ENCODE measurements at regions not wholly inside any gene's neighbourhood (a gene's known extent, or its start where the extent isn't known, plus 50 kb on each side); places are given as distances from the start of the nearest gene placed in this dataset.
"Not testable (repeated sequence)": the region's sequence is repeated elsewhere in the genome, so short reads cannot be mapped to it uniquely, and the experiment has no call there.

GRCh38 chr2:138237667-138238384, 263.7 kb upstream of the SPOPL start:
- Histone ChIP-seq H3K4me3 (ENCODE audit: insufficient read depth, low read depth, low read length) (no peak overlapping the region), H3K36me3 (replicated peaks; ENCODE audit: control insufficient read depth, insufficient read depth, low read length) (no peaks in the 10 kb centered on the region), H3K27me3 (ENCODE audit: control insufficient read depth, insufficient read depth, low read length) (no peaks in the 10 kb centered on the region)
- DNase-seq, result no peak

GRCh38 chr2:138238908-138239307, 262.7 kb upstream of the SPOPL start:
- Histone ChIP-seq H3K36me3 (replicated peaks; ENCODE audit: control insufficient read depth, insufficient read depth, low read length) (no peaks in the 10 kb centered on the region), H3K4me3 (ENCODE audit: insufficient read depth, low read depth, low read length) (no peak overlapping the region), H3K27me3 (ENCODE audit: control insufficient read depth, insufficient read depth, low read length) (no peaks in the 10 kb centered on the region)
- no peak for DNase-seq

- Histone ChIP-seq H3K4me3 (ENCODE audit: insufficient read depth, low read depth, low read length) (no peak overlapping the region), H3K36me3 (replicated peaks; ENCODE audit: control insufficient read depth, insufficient read depth, low read length) (no peaks in the 10 kb centered on the region), H3K27me3 (ENCODE audit: control insufficient read depth, insufficient read depth, low read length) (no peaks in the 10 kb centered on the region)
- DNase-seq, result no peak
Observed at GRCh38 chr2:138239902-138240491, 261.6 kb upstream of the SPOPL start.

GRCh38 chr2:138243372-138243771, 258.2 kb upstream of the SPOPL start:
- DNase-seq, result no peak
- H3K27me3 ChIP-seq (ENCODE audit: control insufficient read depth, insufficient read depth, low read length), result no peaks in the 10 kb centered on the region

DNA sequence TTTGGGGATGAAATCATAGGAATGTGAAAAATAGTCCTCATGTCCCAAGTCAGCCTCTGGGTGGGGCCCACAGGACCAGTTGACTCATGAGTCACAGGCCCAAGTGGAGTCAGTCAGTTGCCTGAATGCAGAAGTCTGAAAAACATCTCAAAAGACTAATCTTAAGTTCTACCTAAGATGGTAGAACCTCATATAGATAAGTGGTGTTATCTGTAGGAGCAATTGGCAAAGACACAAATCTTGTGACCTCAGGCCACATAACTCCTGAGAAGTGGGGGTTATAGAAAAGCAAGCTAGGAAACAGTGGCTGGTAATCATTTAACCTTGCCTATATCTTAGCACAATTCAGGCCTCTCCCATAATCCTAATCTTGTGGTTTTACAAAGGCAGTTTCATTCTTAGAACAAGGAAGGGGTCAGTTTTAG, 257.1 kb upstream of the SPOPL start:
- Histone ChIP-seq H3K36me3 (replicated peaks; ENCODE audit: control insufficient read depth, insufficient read depth, low read length) (no peaks in the 10 kb centered on the region), H3K4me3 (ENCODE audit: insufficient read depth, low read depth, low read length) (no peak overlapping the region), H3K27me3 (ENCODE audit: control insufficient read depth, insufficient read depth, low read length) (no peaks in the 10 kb centered on the region)
- no peak for DNase-seq

More at GRCh38 chr2:138243372-138243771, 258.2 kb upstream of the SPOPL start:
- no peak overlapping the region for H3K4me3 ChIP-seq (ENCODE audit: insufficient read depth, low read depth, low read length)
- H3K36me3 ChIP-seq (replicated peaks; ENCODE audit: control insufficient read depth, insufficient read depth, low read length), result no peaks in the 10 kb centered on the region

- H3K4me3 ChIP-seq (ENCODE audit: insufficient read depth, low read depth, low read length), result no peak overlapping the region
- no peak for DNase-seq
- H3K36me3 ChIP-seq (replicated peaks; ENCODE audit: control insufficient read depth, insufficient read depth, low read length), result no peaks in the 10 kb centered on the region
- H3K27me3 ChIP-seq (ENCODE audit: control insufficient read depth, insufficient read depth, low read length), result no peaks in the 10 kb centered on the region
Observed at GRCh38 chr2:138245310-138245709, 256.3 kb upstream of the SPOPL start.

DNA sequence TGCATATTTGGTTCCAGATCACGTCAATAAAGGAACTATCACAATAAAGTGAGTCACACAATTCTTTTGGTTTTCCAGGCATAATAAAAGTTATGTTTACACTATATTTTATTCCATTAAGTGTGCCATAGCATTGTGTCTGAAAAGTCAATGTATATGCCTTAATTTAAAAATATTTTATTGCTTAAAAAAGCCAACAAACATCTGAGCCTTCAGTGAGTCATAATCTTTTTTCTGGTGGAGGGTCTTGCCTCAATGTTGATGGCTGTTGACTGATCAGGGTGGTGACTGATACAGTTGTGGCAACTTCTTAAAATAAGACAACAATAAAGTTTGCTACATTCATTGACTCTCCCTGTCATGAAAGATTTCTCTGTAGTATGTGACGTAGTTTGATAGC, 254.3 kb upstream of the SPOPL start:
- H3K4me3 ChIP-seq (ENCODE audit: insufficient read depth, low read depth, low read length), result no peak overlapping the region
- H3K27me3 ChIP-seq (ENCODE audit: control insufficient read depth, insufficient read depth, low read length), result no peaks in the 10 kb centered on the region
- DNase-seq, result no peak
- H3K36me3 ChIP-seq (replicated peaks; ENCODE audit: control insufficient read depth, insufficient read depth, low read length), result no peaks in the 10 kb centered on the region

- no peak for DNase-seq
- H3K36me3 ChIP-seq (replicated peaks; ENCODE audit: control insufficient read depth, insufficient read depth, low read length), result no peaks in the 10 kb centered on the region
- H3K4me3 ChIP-seq (ENCODE audit: insufficient read depth, low read depth, low read length), result no peak overlapping the region
- no peaks in the 10 kb centered on the region for H3K27me3 ChIP-seq (ENCODE audit: control insufficient read depth, insufficient read depth, low read length)
Observed at GRCh38 chr2:138249207-138249606, 252.4 kb upstream of the SPOPL start.

DNA sequence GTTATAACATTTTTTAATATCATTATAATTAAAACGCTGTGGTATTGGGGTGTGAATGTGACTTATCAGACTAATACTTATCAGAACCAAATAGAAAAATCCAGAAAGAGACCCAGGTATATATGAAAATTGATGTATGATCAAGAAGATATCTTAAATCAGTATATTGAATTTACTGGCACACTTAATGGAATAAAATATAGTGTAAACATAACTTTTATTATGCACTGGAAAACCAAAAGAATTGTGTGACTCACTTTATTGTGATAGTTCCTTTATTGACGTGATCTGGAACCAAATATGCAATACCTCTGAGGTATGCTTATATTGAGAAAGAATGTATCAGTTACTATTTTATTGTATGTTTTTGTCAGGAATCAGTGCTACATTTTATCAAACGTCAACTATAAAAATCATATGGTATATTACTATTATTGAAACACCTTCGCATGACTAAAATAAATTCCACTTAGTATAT, 250.7 kb upstream of the SPOPL start:
- not testable (repeated sequence) for H3K36me3 ChIP-seq (replicated peaks; ENCODE audit: control insufficient read depth, insufficient read depth, low read length); H3K27me3 ChIP-seq (ENCODE audit: control insufficient read depth, insufficient read depth, low read length); DNase-seq; H3K4me3 ChIP-seq (ENCODE audit: insufficient read depth, low read depth, low read length)

DNA sequence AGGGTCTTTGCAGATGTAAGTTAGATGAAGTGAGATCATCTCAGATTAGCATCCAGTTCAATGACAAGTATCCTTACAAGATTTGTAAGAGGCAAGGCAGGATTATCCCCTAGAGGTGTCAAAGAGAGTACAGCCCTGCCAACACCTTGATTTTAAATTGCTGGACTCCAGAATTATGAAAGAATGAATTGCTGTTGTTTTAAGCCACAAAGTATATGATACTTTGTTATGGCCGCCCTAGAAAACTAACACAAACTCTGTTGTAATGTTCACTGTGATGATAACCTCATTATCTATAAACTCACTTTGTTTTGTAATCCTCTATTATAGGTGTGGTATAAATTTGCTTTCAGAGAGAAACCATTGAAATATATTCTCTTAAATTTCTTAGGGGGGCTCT, 249.0 kb upstream of the SPOPL start:
- Histone ChIP-seq H3K36me3 (replicated peaks; ENCODE audit: control insufficient read depth, insufficient read depth, low read length) (no peaks in the 10 kb centered on the region), H3K27me3 (ENCODE audit: control insufficient read depth, insufficient read depth, low read length) (no peaks in the 10 kb centered on the region), H3K4me3 (ENCODE audit: insufficient read depth, low read depth, low read length) (no peak overlapping the region)
- DNase-seq, result no peak

- Histone ChIP-seq H3K27me3 (ENCODE audit: control insufficient read depth, insufficient read depth, low read length) (no peaks in the 10 kb centered on the region), H3K4me3 (ENCODE audit: insufficient read depth, low read depth, low read length) (no peak overlapping the region), H3K36me3 (replicated peaks; ENCODE audit: control insufficient read depth, insufficient read depth, low read length) (no peaks in the 10 kb centered on the region)
- DNase-seq, result no peak
Observed at GRCh38 chr2:138255670-138256069, 245.9 kb upstream of the SPOPL start.

DNA sequence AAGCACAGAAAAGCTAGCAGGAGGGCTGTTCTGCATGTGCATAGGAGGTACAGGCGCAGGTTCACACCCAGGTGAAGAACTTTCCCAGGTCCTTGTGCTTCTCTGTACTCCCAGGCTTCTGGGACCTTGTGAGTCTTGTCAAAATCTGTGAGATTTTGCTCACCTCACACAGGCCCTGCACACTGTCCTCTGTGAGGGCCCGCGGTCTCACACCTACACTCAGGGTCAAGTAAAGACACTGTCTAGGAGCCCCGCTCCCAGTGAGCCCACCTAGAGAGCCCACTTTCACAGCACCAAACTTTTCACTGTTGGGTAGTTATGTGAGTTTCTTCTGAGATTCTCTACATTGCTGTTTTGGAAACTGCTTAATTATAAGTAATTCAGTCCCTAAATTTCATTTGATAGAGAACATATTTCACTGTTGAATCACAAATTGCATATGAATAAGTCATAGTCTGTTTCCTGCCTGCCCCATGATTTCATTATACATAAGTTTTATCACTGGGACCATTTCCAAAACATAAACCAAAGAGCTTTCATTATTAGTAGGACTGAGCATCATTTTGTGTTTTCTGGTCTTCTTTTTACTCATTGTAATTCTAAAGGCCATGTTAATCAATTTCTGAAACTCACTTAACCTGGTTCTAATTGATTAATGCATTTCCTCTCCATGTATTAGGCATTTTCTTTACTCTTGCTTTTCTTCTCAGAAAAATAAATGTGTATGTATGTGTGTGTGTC, 234.2 kb upstream of the SPOPL start:
- DNase-seq, result no peak
- H3K36me3 ChIP-seq (replicated peaks; ENCODE audit: control insufficient read depth, insufficient read depth, low read length), result no peaks in the 10 kb centered on the region
- no peaks in the 10 kb centered on the region for H3K27me3 ChIP-seq (ENCODE audit: control insufficient read depth, insufficient read depth, low read length)

DNA sequence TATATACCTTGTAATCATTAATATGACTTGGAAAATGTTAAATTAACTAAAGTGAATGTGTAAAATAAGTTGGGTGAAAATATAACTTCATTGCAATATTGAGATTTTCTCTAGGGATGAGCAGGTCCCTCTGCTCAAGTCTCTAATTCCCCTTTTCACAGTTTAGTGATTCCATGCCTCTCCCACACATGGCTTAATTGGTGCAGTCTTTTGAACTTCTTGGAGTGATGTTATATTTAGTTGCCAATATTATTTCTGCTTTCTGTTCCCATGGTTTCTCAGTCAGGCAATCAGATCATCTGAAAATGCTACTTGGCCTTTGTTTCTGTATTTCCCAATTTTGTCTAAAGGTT, 233.7 kb upstream of the SPOPL start:
- Histone ChIP-seq H3K27me3 (ENCODE audit: control insufficient read depth, insufficient read depth, low read length) (no peaks in the 10 kb centered on the region), H3K4me3 (ENCODE audit: insufficient read depth, low read depth, low read length) (no peak overlapping the region), H3K36me3 (replicated peaks; ENCODE audit: control insufficient read depth, insufficient read depth, low read length) (no peaks in the 10 kb centered on the region)
- no peak for DNase-seq

More for the DNA sequence above, 234.2 kb upstream of the SPOPL start:
- H3K4me3 ChIP-seq (ENCODE audit: insufficient read depth, low read depth, low read length), result no peak overlapping the region

- Histone ChIP-seq H3K36me3 (replicated peaks; ENCODE audit: control insufficient read depth, insufficient read depth, low read length) (no peaks in the 10 kb centered on the region), H3K27me3 (ENCODE audit: control insufficient read depth, insufficient read depth, low read length) (no peaks in the 10 kb centered on the region), H3K4me3 (ENCODE audit: insufficient read depth, low read depth, low read length) (no peak overlapping the region)
- no peak for DNase-seq
Observed at GRCh38 chr2:138269765-138270164, 231.8 kb upstream of the SPOPL start.

DNA sequence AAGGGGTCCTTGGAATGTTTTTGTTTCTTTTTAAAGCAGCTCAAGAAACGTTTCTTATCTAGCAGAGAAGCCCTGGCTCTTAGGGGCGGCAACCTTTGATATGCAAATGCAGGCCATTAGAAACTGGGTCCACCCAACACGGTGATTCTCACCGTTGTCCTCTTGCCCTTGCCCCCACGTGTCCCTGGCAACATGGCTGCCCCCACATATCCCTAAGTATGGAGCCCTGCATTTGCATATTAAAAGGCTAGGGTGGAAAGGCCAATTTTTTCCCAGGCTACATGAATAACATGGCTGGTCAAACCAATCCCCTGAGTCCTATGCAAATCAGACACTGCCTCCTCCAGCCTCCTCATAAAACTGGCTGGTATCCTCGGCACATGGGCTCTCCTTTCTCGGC, 230.1 kb upstream of the SPOPL start:
- H3K27me3 ChIP-seq (ENCODE audit: control insufficient read depth, insufficient read depth, low read length), result no peaks in the 10 kb centered on the region
- H3K4me3 ChIP-seq (ENCODE audit: insufficient read depth, low read depth, low read length), result no peak overlapping the region
- no peak for DNase-seq
- no peaks in the 10 kb centered on the region for H3K36me3 ChIP-seq (replicated peaks; ENCODE audit: control insufficient read depth, insufficient read depth, low read length)

All from H7 (cell line).